K562 (cell line): ENCODE measurements at regions not wholly inside any gene's neighbourhood (a gene's known extent, or its start where the extent isn't known, plus 50 kb on each side); places are given as distances from the start of the nearest gene placed in this dataset.

Experiments
- ATAC-seq: fragments of 200-7000 bp; cut with Tn5 transposase; 3 replicates; pipeline ENCODE4 v1.9.1; 2020; ENCODE audit warnings: moderate library complexity
- BruUV-seq: library from RNA; stranded (reverse); fragments of 400-500 nt; replicated peaks from 2 replicates; lab custom pipeline; 2021; lab: Mats Ljungman, UMichigan
- CTCF ChIA-PET: fragments of 300-600 bp; formaldehyde crosslinking; extraction: SDS; loops from one replicate; lab custom pipeline; 2021; ENCODE audit warnings: low intra/inter-chr PET ratio; lab: Yijun Ruan, JAX
- POLR2A ChIA-PET: fragments of 300-600, 350-650 bp; sonication (Branson Sonifier 250); formaldehyde crosslinking; extraction: SDS; loops from one replicate; lab custom pipeline; 2021; ENCODE audit warnings: antibody characterized with exemption, inconsistent platforms; lab: Yijun Ruan, JAX
- DNase-seq, 4 experiments: peaks; one replicate each; pipeline versions ENCODE4 v3.0.0 to v3.0.0-alpha.2; 2011 to 2018; ENCODE audit warnings: low spot score in 3 of 4, mixed read lengths in 3 of 4; ENCODE audit errors: extremely low read depth in 1 of 4
- FAIRE-seq: peaks from 2 replicates; lab custom pipeline; 2011; peaks lifted over from hg19 to GRCh38; lab: Jason Lieb, UNC
- H2AFZ ChIP-seq: 2 replicates; pipeline ENCODE4 v1.6.0; 2011; ENCODE audit warnings: low read depth, low read length, control low read depth, inconsistent platforms
- H3K27ac ChIP-seq: fragments of 200-600 bp; 3 replicates; pipeline ENCODE4 v1.8.0; 2011; ENCODE audit warnings: low read depth, mild to moderate bottlenecking, control low read depth, inconsistent platforms, low read length, moderate library complexity, mixed read lengths; ENCODE audit errors: extremely low read depth
- H3K27me3 ChIP-seq, 2 experiments: fragments of 300-600 bp in 1 of 2; 2 replicates in 1 of 2; 3 replicates in 1 of 2; pipeline versions ENCODE4 v1.6.0 to v1.8.0; 2011; ENCODE audit warnings: inconsistent platforms in 2 of 2, low read length in 2 of 2, mild to moderate bottlenecking in 1 of 2, mixed read lengths in 1 of 2, moderate library complexity in 1 of 2; ENCODE audit not compliant: control insufficient read depth in 2 of 2, insufficient read depth in 2 of 2
- H3K36me3 ChIP-seq: fragments of 300-600 bp; 3 replicates; pipeline ENCODE4 v1.8.0; 2011; ENCODE audit warnings: mild to moderate bottlenecking, low read length, inconsistent platforms; ENCODE audit not compliant: control insufficient read depth, insufficient read depth
- H3K4me1 ChIP-seq, 2 experiments: fragments of 200-600 bp in 1 of 2; replicated peaks in 1 of 2; 2 replicates in 1 of 2; 3 replicates in 1 of 2; pipeline versions ENCODE4 v1.5.1 to v1.8.0; 2011; ENCODE audit warnings: inconsistent platforms in 2 of 2, low read length in 2 of 2, mild to moderate bottlenecking in 1 of 2, mixed read lengths in 1 of 2, moderate library complexity in 1 of 2; ENCODE audit not compliant: control insufficient read depth in 2 of 2, insufficient read depth in 2 of 2
- H3K4me2 ChIP-seq: 2 replicates; pipeline ENCODE4 v1.6.1; 2011; ENCODE audit warnings: low read length, control low read depth, inconsistent platforms, mixed read lengths; ENCODE audit not compliant: insufficient read depth
- H3K4me3 ChIP-seq: fragments of 200-600 bp; sonication (generic), shearing (Covaris generic); 2 replicates; pipeline ENCODE4 v1.5.1; 2016; ENCODE audit warnings: control low read depth, inconsistent platforms
- H3K79me2 ChIP-seq: fragments of 200-600 bp; 3 replicates; pipeline ENCODE4 v1.8.0; 2011; ENCODE audit warnings: low read length, inconsistent platforms; ENCODE audit not compliant: control insufficient read depth, insufficient read depth
- H3K9ac ChIP-seq, 2 experiments: 2 replicates each; pipeline versions ENCODE4 v1.6.0 to v1.6.1; 2011; ENCODE audit warnings: low read depth in 2 of 2, low read length in 2 of 2, control low read depth in 1 of 2, inconsistent platforms in 1 of 2, mild to moderate bottlenecking in 1 of 2, mixed read lengths in 1 of 2; ENCODE audit not compliant: insufficient read depth in 1 of 2
- H3K9me1 ChIP-seq: one replicate; pipeline ENCODE4 v1.6.0; 2011; ENCODE audit warnings: inconsistent platforms, mild to moderate bottlenecking, low read length, moderate library complexity; ENCODE audit not compliant: control insufficient read depth, insufficient read depth
- H3K9me3 ChIP-seq: replicated peaks from 2 replicates; pipeline ENCODE4 v1.5.1; 2011; ENCODE audit warnings: low read depth, low read length, inconsistent platforms; ENCODE audit not compliant: control insufficient read depth, insufficient read depth
- H4K20me1 ChIP-seq: replicated peaks from 2 replicates; pipeline ENCODE4 v1.6.1; 2011; ENCODE audit warnings: low read length, inconsistent platforms, mixed read lengths; ENCODE audit not compliant: control insufficient read depth, insufficient read depth
- BRD4 ChIP-seq: fragments of 200-600 bp; sonication (generic); IDR thresholded peaks from 2 replicates; pipeline ENCODE4 v1.6.1; 2017; ENCODE audit warnings: inconsistent platforms
- IRF2 ChIP-seq: sonication (generic); formaldehyde crosslinking; IDR thresholded peaks from 2 replicates; pipeline ENCODE4 v1.8.1; 2022; ENCODE audit warnings: mild to moderate bottlenecking, missing genetic modification reagents
- KDM4B ChIP-seq, 2 experiments: fragments of 450-650 bp in 1 of 2; sonication (generic) in 1 of 2; IDR thresholded peaks; 2 replicates each; pipeline ENCODE4 v1.6.1; 2016 to 2017; ENCODE audit warnings: borderline replicate concordance in 2 of 2, antibody characterized with exemption in 1 of 2, low read depth in 1 of 2, mild to moderate bottlenecking in 1 of 2
- NCOR1 ChIP-seq: fragments of 450-650 bp; IDR thresholded peaks from 2 replicates; pipeline ENCODE4 v1.6.1; 2016; ENCODE audit warnings: mild to moderate bottlenecking, moderate library complexity
- NFATC3 ChIP-seq: fragments of 450-650 bp; IDR thresholded peaks from 2 replicates; pipeline ENCODE4 v1.6.1; 2017; ENCODE audit warnings: mild to moderate bottlenecking
- POLR2AphosphoS5 ChIP-seq: IDR thresholded peaks from 2 replicates; pipeline ENCODE4 v1.6.1; 2011; ENCODE audit warnings: mild to moderate bottlenecking, low read depth, low read length, moderate library complexity; ENCODE audit not compliant: control insufficient read depth, insufficient read depth
- RBM25 ChIP-seq: fragments of 200-400 bp; formaldehyde crosslinking; IDR thresholded peaks from 2 replicates; pipeline ENCODE4 v1.6.1; 2018; ENCODE audit warnings: low read length, low read depth, moderate library complexity; ENCODE audit not compliant: severe bottlenecking
- SAP30 ChIP-seq: fragments of 200-600 bp; sonication (generic); IDR thresholded peaks from 2 replicates; pipeline ENCODE4 v1.6.1; 2012; ENCODE audit warnings: borderline replicate concordance, low read depth, mild to moderate bottlenecking, moderate library complexity, low read length, control low read depth, inconsistent platforms; ENCODE audit not compliant: insufficient read depth, poor library complexity, severe bottlenecking
- SMAD1 ChIP-seq: fragments of 150-350 bp; IDR thresholded peaks from 2 replicates; pipeline ENCODE4 v1.6.1; 2014; ENCODE audit warnings: low read length, low read depth; ENCODE audit not compliant: partially characterized antibody
- TAF15 ChIP-seq: fragments of 200-400 bp; formaldehyde crosslinking; IDR thresholded peaks from 2 replicates; pipeline ENCODE4 v1.6.1; 2017; ENCODE audit warnings: mild to moderate bottlenecking, low read depth, low read length, moderate library complexity
- TRIM24 ChIP-seq, 2 experiments: fragments of 450-650 bp; IDR thresholded peaks; 2 replicates each; pipeline ENCODE4 v1.6.1; 2016
- ZNF384 ChIP-seq: IDR thresholded peaks from 2 replicates; pipeline ENCODE4 v1.6.1; 2012; ENCODE audit warnings: low read depth, low read length, improper control_type of control experiment
- ZNF436 ChIP-seq: fragments of 250-450, 450-650 bp; sonication (Bioruptor Pico); formaldehyde crosslinking; IDR thresholded peaks from 2 replicates; pipeline ENCODE4 v1.7.0; 2020; ENCODE audit warnings: mild to moderate bottlenecking
- WGBS: fragments of 100-300 bp; shearing (Covaris generic); methylation state at CpG from one replicate; pipeline ENCODE4 v1.1.6; 2016; ENCODE audit warnings: low coverage, mixed read lengths; ENCODE audit not compliant: insufficient coverage; ENCODE audit errors: missing lambda C conversion rate; 5-methylcytosine and 5-hydroxymethylcytosine counted together
- in situ Hi-C: fragments of 300-500 bp; cut with MboI; formaldehyde crosslinking; loops from 4 replicates; pipeline ENCODE4 v1.15.0; 2018; ENCODE audit warnings: inconsistent platforms, mixed read lengths
- intact Hi-C: fragments of 100-400 bp; cut with micrococcal nuclease; formaldehyde crosslinking; loops from 2 replicates; pipeline ENCODE4 v1.14.2; 2022
- TF ChIP-seq, protein P1 (sequence below): sonication (generic); formaldehyde crosslinking; IDR thresholded peaks from 2 replicates; pipeline ENCODE4 v1.8.0; 2022; ENCODE audit warnings: mild to moderate bottlenecking, missing genetic modification reagents
- TF ChIP-seq, protein P2 (sequence below): fragments of 450-650 bp; IDR thresholded peaks from 2 replicates; pipeline ENCODE4 v1.6.1; 2018; ENCODE audit not compliant: partially characterized antibody

DNA sequence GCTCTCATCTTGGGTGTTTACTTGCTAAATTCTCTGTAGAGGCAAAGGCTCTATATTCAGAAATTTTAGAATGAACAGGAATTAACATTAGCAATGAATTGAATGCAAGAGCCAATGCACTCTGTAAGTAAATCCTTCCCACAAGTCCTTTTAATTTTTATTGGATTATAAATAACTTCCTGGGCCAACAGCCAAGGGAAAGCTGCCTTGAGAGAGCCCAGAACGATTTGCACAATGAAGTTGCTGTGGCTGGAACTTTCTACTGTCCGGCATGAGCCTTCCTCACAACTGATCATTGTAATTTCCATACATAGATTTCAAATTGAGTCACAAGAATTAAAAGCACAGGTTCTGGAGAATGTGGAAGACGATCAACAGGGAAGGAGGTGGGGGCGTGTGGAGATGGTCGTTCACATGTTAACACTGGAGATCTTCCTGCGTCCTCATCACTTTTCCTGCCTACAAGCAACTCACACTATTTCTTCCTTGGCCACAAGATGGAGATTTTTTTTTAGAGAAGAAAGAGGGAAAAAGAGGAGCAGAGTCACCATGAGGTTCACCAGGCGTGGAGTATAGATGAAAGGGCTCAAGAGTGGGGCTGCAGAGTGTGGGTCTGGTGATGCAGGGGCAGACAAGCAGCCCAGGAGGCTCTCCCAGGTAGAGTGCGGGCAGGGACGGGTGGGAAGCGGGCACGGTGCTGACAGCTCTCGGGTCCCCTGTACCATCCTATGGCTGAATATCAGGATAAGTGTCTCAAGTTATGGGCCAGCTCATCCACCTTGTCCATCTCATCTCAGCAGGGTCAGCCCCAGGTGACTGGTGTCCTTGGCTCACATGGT lies 110.7 kb downstream of the SOX1 start:
- TF ChIP-seq ZNF436 = no peak
- TF ChIP-seq, protein P1, sequence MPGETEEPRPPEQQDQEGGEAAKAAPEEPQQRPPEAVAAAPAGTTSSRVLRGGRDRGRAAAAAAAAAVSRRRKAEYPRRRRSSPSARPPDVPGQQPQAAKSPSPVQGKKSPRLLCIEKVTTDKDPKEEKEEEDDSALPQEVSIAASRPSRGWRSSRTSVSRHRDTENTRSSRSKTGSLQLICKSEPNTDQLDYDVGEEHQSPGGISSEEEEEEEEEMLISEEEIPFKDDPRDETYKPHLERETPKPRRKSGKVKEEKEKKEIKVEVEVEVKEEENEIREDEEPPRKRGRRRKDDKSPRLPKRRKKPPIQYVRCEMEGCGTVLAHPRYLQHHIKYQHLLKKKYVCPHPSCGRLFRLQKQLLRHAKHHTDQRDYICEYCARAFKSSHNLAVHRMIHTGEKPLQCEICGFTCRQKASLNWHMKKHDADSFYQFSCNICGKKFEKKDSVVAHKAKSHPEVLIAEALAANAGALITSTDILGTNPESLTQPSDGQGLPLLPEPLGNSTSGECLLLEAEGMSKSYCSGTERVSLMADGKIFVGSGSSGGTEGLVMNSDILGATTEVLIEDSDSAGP (CRISPR knock-in tag) = no peak
- no peak for TF ChIP-seq NFATC3
- no peak for TF ChIP-seq SMAD1
- TF ChIP-seq, protein P2, sequence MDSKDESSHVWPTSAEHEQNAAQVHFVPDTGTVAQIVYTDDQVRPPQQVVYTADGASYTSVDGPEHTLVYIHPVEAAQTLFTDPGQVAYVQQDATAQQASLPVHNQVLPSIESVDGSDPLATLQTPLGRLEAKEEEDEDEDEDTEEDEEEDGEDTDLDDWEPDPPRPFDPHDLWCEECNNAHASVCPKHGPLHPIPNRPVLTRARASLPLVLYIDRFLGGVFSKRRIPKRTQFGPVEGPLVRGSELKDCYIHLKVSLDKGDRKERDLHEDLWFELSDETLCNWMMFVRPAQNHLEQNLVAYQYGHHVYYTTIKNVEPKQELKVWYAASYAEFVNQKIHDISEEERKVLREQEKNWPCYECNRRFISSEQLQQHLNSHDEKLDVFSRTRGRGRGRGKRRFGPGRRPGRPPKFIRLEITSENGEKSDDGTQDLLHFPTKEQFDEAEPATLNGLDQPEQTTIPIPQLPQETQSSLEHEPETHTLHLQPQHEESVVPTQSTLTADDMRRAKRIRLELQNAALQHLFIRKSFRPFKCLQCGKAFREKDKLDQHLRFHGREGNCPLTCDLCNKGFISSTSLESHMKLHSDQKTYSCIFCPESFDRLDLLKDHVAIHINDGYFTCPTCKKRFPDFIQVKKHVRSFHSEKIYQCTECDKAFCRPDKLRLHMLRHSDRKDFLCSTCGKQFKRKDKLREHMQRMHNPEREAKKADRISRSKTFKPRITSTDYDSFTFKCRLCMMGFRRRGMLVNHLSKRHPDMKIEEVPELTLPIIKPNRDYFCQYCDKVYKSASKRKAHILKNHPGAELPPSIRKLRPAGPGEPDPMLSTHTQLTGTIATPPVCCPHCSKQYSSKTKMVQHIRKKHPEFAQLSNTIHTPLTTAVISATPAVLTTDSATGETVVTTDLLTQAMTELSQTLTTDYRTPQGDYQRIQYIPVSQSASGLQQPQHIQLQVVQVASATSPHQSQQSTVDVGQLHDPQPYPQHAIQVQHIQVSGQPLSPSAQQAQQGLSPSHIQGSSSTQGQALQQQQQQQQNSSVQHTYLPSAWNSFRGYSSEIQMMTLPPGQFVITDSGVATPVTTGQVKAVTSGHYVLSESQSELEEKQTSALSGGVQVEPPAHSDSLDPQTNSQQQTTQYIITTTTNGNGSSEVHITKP = no peak
- no peak for TF ChIP-seq IRF2
- TF ChIP-seq SAP30 = no peak
- no peak for TF ChIP-seq NCOR1
- TF ChIP-seq KDM4B (IDR thresholded peaks at IDR 0.05; ENCODE audit: borderline replicate concordance in 2 of 2, low read depth in 1 of 2) = no peak
- TF ChIP-seq ZNF384 = no peak
- no peak for TF ChIP-seq TAF15
- no peak for TF ChIP-seq POLR2AphosphoS5
- TF ChIP-seq BRD4 = no peak
- no peak for TF ChIP-seq TRIM24 (IDR thresholded peaks at IDR 0.05)
- TF ChIP-seq RBM25 = no peak
- no peak for DNase-seq
- Histone ChIP-seq H3K9ac (no peak overlapping the region), H3K79me2 (no peaks in the 10 kb centered on the region), H3K4me2 (no peak overlapping the region), H4K20me1 (no peaks in the 10 kb centered on the region), H3K9me3 (no peaks in the 10 kb centered on the region), H3K4me3 (no peak overlapping the region), H2AFZ (no peak overlapping the region), H3K27ac (no peak overlapping the region), H3K36me3 (no peaks in the 10 kb centered on the region), H3K27me3 (peaks cover 3 to 5% of the 10 kb centered on the region in 2 experiments; a peak in 3 of 5 replicates), H3K4me1 (no peaks in the 10 kb centered on the region), H3K9me1 (no peaks in the 10 kb centered on the region)
- no peak for FAIRE-seq
- 0% methylated on average over 9 of the region's 12 CpGs for WGBS
- ChIA-PET POLR2A (no interaction called here), CTCF (no interaction called here)
- intact Hi-C loops (no loop called here), in situ Hi-C loops (no loop called here)
- no peak for ATAC-seq
- no TSS peak for BruUV-seq
